SK-N-SH (cell line): ENCODE measurements at regions not wholly inside any gene's neighbourhood (a gene's known extent, or its start where the extent isn't known, plus 50 kb on each side); places are given as distances from the start of the nearest gene placed in this dataset.

ENCODE experiments used
- CTCF ChIP-seq: fragments of 200-600 bp; sonication (generic); IDR thresholded peaks from 2 replicates; pipeline ENCODE4 v1.6.1; 2017; ENCODE audit warnings: antibody characterized with exemption, mild to moderate bottlenecking, moderate library complexity
- POLR2AphosphoS5 ChIP-seq: IDR thresholded peaks from 2 replicates; pipeline ENCODE4 v1.6.1; 2012; ENCODE audit warnings: low read depth, low read length
- SIN3A ChIP-seq: IDR thresholded peaks from 2 replicates; pipeline ENCODE4 v1.6.1; 2012; ENCODE audit warnings: low read depth, mild to moderate bottlenecking, low read length, moderate library complexity, borderline replicate concordance
- USF2 ChIP-seq: fragments of 150-350 bp; IDR thresholded peaks from 2 replicates; pipeline ENCODE4 v1.6.1; 2017; ENCODE audit warnings: antibody characterized with exemption, low read length, low read depth, borderline replicate concordance
- YY1 ChIP-seq: IDR thresholded peaks from 2 replicates; pipeline ENCODE4 v1.4.0; 2012; ENCODE audit warnings: low read depth, mild to moderate bottlenecking

- TF ChIP-seq CTCF = no peak
- TF ChIP-seq SIN3A = no peak
- TF ChIP-seq POLR2AphosphoS5 = no peak
- no peak for TF ChIP-seq USF2
- no peak for TF ChIP-seq YY1
These were observed 258.6 kb downstream of the RBM43 start for GRCh38 chr2:151002959-151003600.
